CD14-positive monocyte (primary cell): ENCODE measurements at regions not wholly inside any gene's neighbourhood (a gene's known extent, or its start where the extent isn't known, plus 50 kb on each side); places are given as distances from the start of the nearest gene placed in this dataset.
A peak's percentile ranks its signal among the peaks of the same experiment; 100 is the strongest.

ENCODE experiments used
- DNase-seq, 3 donors: peaks; one replicate each; pipeline ENCODE4 v3.0.0-alpha.2; 2011 to 2022
- H2AFZ ChIP-seq: 2 replicates; pipeline ENCODE4 v1.6.0; 2012; ENCODE audit warnings: mild to moderate bottlenecking, low read depth, low read length, inconsistent platforms; ENCODE audit not compliant: insufficient read depth, poor library complexity, severe bottlenecking
- H3K27ac ChIP-seq, 2 donors: 1 replicate in 1 of 2; 2 replicates in 1 of 2; pipeline ENCODE4 v1.5.1; 2012 to 2013; ENCODE audit warnings: low read length in 2 of 2, control low read depth in 1 of 2, inconsistent platforms in 1 of 2, low read depth in 1 of 2, mild to moderate bottlenecking in 1 of 2
- H3K27me3 ChIP-seq, 2 donors: one replicate each; pipeline versions ENCODE4 v1.6.0 to v1.6.1; 2011 to 2013; ENCODE audit warnings: low read length in 2 of 2; ENCODE audit not compliant: control insufficient read depth in 2 of 2, insufficient read depth in 2 of 2
- H3K36me3 ChIP-seq, 2 donors: replicated peaks in 1 of 2; 1 replicate in 1 of 2; 2 replicates in 1 of 2; pipeline versions ENCODE4 v1.5.1 to v1.6.1; 2012 to 2013; ENCODE audit warnings: low read length in 2 of 2, control low read depth in 1 of 2, inconsistent platforms in 1 of 2, mild to moderate bottlenecking in 1 of 2; ENCODE audit not compliant: insufficient read depth in 2 of 2, control insufficient read depth in 1 of 2
- H3K4me1 ChIP-seq, 2 donors: 1 replicate in 1 of 2; 2 replicates in 1 of 2; pipeline versions ENCODE4 v1.5.1 to v1.6.1; 2012 to 2013; ENCODE audit warnings: low read length in 2 of 2, control low read depth in 1 of 2, inconsistent platforms in 1 of 2, mild to moderate bottlenecking in 1 of 2, moderate library complexity in 1 of 2; ENCODE audit not compliant: insufficient read depth in 2 of 2, control insufficient read depth in 1 of 2
- H3K4me2 ChIP-seq: replicated peaks from 2 replicates; pipeline ENCODE3; 2012; ENCODE audit warnings: low read length, moderate library complexity, mild to moderate bottlenecking; ENCODE audit not compliant: poor library complexity, severe bottlenecking; ENCODE audit errors: extremely low read depth
- H3K4me3 ChIP-seq, 3 experiments: fragments of 200-600 bp in 1 of 3; sonication (generic) in 1 of 3; replicated peaks in 1 of 3; 1 replicate in 2 of 3; 2 replicates in 1 of 3; pipeline ENCODE4 v1.5.1; 2011 to 2013; ENCODE audit warnings: low read length in 3 of 3, mild to moderate bottlenecking in 3 of 3, control low read depth in 2 of 3, low read depth in 2 of 3, inconsistent platforms in 1 of 3, moderate library complexity in 1 of 3
- H3K79me2 ChIP-seq: 2 replicates; pipeline ENCODE4 v1.6.0; 2012; ENCODE audit warnings: mild to moderate bottlenecking, control low read depth, inconsistent platforms, low read length, moderate library complexity; ENCODE audit not compliant: insufficient read depth
- H3K9ac ChIP-seq: 2 replicates; pipeline ENCODE4 v1.6.0; 2017; ENCODE audit warnings: low read length, mild to moderate bottlenecking; ENCODE audit not compliant: insufficient read depth, poor library complexity, severe bottlenecking
- H3K9me3 ChIP-seq, 2 donors: replicated peaks in 1 of 2; 1 replicate in 1 of 2; 2 replicates in 1 of 2; pipeline versions ENCODE4 v1.5.1 to v1.6.1; 2012 to 2013; ENCODE audit warnings: low read length in 2 of 2, control low read depth in 1 of 2; ENCODE audit not compliant: control insufficient read depth in 1 of 2, insufficient read depth in 1 of 2
- H4K20me1 ChIP-seq: 2 replicates; pipeline ENCODE4 v1.6.0; 2012; ENCODE audit warnings: mild to moderate bottlenecking, low read length, control low read depth, moderate library complexity; ENCODE audit not compliant: insufficient read depth
- H3K27ac Mint-ChIP-seq, 7 donors: one replicate each; pipeline ENCODE4 v1.8.0; 2020; ENCODE audit warnings: mild to moderate bottlenecking in 7 of 7, mixed read lengths in 7 of 7, moderate library complexity in 6 of 7, inconsistent platforms in 2 of 7
- H3K27me3 Mint-ChIP-seq, 3 donors: one replicate each; pipeline ENCODE4 v1.8.0; 2021 to 2022; ENCODE audit warnings: low read depth in 3 of 3, mild to moderate bottlenecking in 3 of 3, mixed read lengths in 3 of 3, moderate library complexity in 3 of 3, inconsistent platforms in 1 of 3
- H3K36me3 Mint-ChIP-seq, 2 donors: one replicate each; pipeline ENCODE4 v1.8.0; 2020; ENCODE audit warnings: mixed read lengths in 2 of 2, inconsistent platforms in 1 of 2, mild to moderate bottlenecking in 1 of 2
- H3K4me1 Mint-ChIP-seq: one replicate; pipeline ENCODE4 v1.8.0; 2020; ENCODE audit warnings: mild to moderate bottlenecking, mixed read lengths
- H3K4me3 Mint-ChIP-seq, 2 donors: one replicate each; pipeline ENCODE4 v1.8.0; 2020; ENCODE audit warnings: mild to moderate bottlenecking in 2 of 2, mixed read lengths in 2 of 2, moderate library complexity in 1 of 2
- H3K9me3 Mint-ChIP-seq, 7 donors: one replicate each; pipeline ENCODE4 v1.8.0; 2020 to 2022; ENCODE audit warnings: mixed read lengths in 7 of 7, mild to moderate bottlenecking in 6 of 7, moderate library complexity in 6 of 7, inconsistent platforms in 2 of 7
- WGBS: methylation state at CpG from one replicate; pipeline ENCODE4 v1.1.5; 2013; ENCODE audit warnings: missing lambda C conversion rate; ENCODE audit not compliant: insufficient coverage; 5-methylcytosine and 5-hydroxymethylcytosine counted together
- intact Hi-C, 2 donors: fragments of 100-400 bp; cut with micrococcal nuclease; formaldehyde crosslinking; loops; one replicate each; pipeline versions ENCODE4 v1.15.0 to v1.15.1; 2023
- TF ChIP-seq, protein P1 (sequence below): fragments of 200-600 bp; IDR thresholded peaks from one replicate; pipeline ENCODE4 v1.8.0; 2022; ENCODE audit warnings: antibody characterized with exemption, mild to moderate bottlenecking

- Mint-ChIP-seq H3K4me1 (peaks cover 19% of the 10 kb centered on the region), H3K36me3 (no peaks in the 10 kb centered on the region), H3K9me3 (no peaks in the 10 kb centered on the region), H3K27ac (no peak overlapping the region), H3K4me3 (no peak overlapping the region), H3K27me3 (peaks cover 2 to 4% (median 2%) of the 10 kb centered on the region in 3 donors)
- no peak overlapping the region for H3K4me2 ChIP-seq
- no peak overlapping the region for H3K9ac ChIP-seq
- no peaks in the 10 kb centered on the region for H3K36me3 ChIP-seq
- H3K27ac ChIP-seq = no peak overlapping the region
- no peak overlapping the region for H3K4me3 ChIP-seq
- no peaks in the 10 kb centered on the region for H3K79me2 ChIP-seq
- 93% methylated on average over 7 of the region's 11 CpGs for WGBS
- TF ChIP-seq, protein P1, sequence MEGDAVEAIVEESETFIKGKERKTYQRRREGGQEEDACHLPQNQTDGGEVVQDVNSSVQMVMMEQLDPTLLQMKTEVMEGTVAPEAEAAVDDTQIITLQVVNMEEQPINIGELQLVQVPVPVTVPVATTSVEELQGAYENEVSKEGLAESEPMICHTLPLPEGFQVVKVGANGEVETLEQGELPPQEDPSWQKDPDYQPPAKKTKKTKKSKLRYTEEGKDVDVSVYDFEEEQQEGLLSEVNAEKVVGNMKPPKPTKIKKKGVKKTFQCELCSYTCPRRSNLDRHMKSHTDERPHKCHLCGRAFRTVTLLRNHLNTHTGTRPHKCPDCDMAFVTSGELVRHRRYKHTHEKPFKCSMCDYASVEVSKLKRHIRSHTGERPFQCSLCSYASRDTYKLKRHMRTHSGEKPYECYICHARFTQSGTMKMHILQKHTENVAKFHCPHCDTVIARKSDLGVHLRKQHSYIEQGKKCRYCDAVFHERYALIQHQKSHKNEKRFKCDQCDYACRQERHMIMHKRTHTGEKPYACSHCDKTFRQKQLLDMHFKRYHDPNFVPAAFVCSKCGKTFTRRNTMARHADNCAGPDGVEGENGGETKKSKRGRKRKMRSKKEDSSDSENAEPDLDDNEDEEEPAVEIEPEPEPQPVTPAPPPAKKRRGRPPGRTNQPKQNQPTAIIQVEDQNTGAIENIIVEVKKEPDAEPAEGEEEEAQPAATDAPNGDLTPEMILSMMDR = no peak
- peak overlapping the region; percentile 27 for H2AFZ ChIP-seq
- intact Hi-C loops = no loop called here
- peaks cover 7 to 16% of the 10 kb centered on the region in 2 donors for H3K4me1 ChIP-seq
- DNase-seq = no peak
- no peaks in the 10 kb centered on the region for H4K20me1 ChIP-seq
- no peaks in the 10 kb centered on the region for H3K9me3 ChIP-seq
- H3K27me3 ChIP-seq = no peaks in the 10 kb centered on the region
These were observed 259.6 kb downstream of the RPS24 start for GRCh38 chr10:78292982-78293865.

- DNase-seq = no peak
- Histone ChIP-seq H3K9ac (no peak overlapping the region), H3K27me3 (no peaks in the 10 kb centered on the region), H3K9me3 (peaks cover 0 to 2% of the 10 kb centered on the region in 2 donors), H3K4me3 (no peak overlapping the region), H3K79me2 (no peaks in the 10 kb centered on the region), H3K4me2 (no peak overlapping the region), H3K4me1 (peaks cover 23 to 31% of the 10 kb centered on the region in 2 donors), H3K36me3 (no peaks in the 10 kb centered on the region), H3K27ac (no peak overlapping the region), H4K20me1 (no peaks in the 10 kb centered on the region), H2AFZ (no peak overlapping the region)
- H3K27ac Mint-ChIP-seq = no peak overlapping the region
- 96% methylated on average over 5 of the region's 7 CpGs for WGBS
- peaks cover 0 to 4% (median 2%) of the 10 kb centered on the region in 3 donors for H3K27me3 Mint-ChIP-seq
- no peak overlapping the region for H3K4me3 Mint-ChIP-seq
- peaks cover 37% of the 10 kb centered on the region for H3K4me1 Mint-ChIP-seq
- TF ChIP-seq, protein P1 = no peak
- intact Hi-C loops = no loop called here
- no peaks in the 10 kb centered on the region for H3K36me3 Mint-ChIP-seq
- H3K9me3 Mint-ChIP-seq = peaks cover 0 to 5% (median 4%) of the 10 kb centered on the region in 7 donors
These were observed 261.6 kb downstream of the RPS24 start for GRCh38 chr10:78295242-78295641.
